ENCODE measurements at regions not wholly inside any gene's neighbourhood (a gene's known extent, or its start where the extent isn't known, plus 50 kb on each side); places are given as distances from the start of the nearest gene placed in this dataset.

- H2AFZ ChIP-seq (ENCODE audit: low read length) = no peak overlapping the region
- H3K36me3 ChIP-seq (ENCODE audit: insufficient read depth, low read length) = no peaks in the 10 kb centered on the region
- DNase-seq (ENCODE audit: insufficient read length, low spot score, missing footprints) = peak; percentile 92
- no peaks in the 10 kb centered on the region for H3K27me3 ChIP-seq (ENCODE audit: insufficient read depth, low read length)
- H3K4me1 ChIP-seq (ENCODE audit: insufficient read depth, low read length) = peaks cover 34% of the 10 kb centered on the region
- no peaks in the 10 kb centered on the region for H3K79me2 ChIP-seq (ENCODE audit: insufficient read depth, low read length)
- no peaks in the 10 kb centered on the region for H3K9me3 ChIP-seq (ENCODE audit: low read depth, low read length)
- no peaks in the 10 kb centered on the region for H4K20me1 ChIP-seq (ENCODE audit: insufficient read depth, low read length)
- peak; percentile 9 for TF ChIP-seq CTCF (IDR thresholded peaks at IDR 0.05; ENCODE audit: extremely low read depth, low read depth, low read length)
- no peak overlapping the region for H3K4me3 ChIP-seq (ENCODE audit: insufficient read depth, low read length)
- H3K4me2 ChIP-seq (ENCODE audit: insufficient read depth, low read length) = no peak overlapping the region
- peak overlapping the region; percentile 64 for H3K27ac ChIP-seq (ENCODE audit: low read depth, low read length)
These were observed 182.5 kb downstream of the MAFB start for GRCh38 chr20:40506537-40506939.

GRCh38 chr20:40503119-40503518 is 185.9 kb downstream of the MAFB start:
- Histone ChIP-seq H3K4me3 (ENCODE audit: insufficient read depth, low read length) (no peak overlapping the region), H4K20me1 (ENCODE audit: insufficient read depth, low read length) (no peaks in the 10 kb centered on the region), H3K27me3 (ENCODE audit: insufficient read depth, low read length) (no peaks in the 10 kb centered on the region), H3K36me3 (ENCODE audit: insufficient read depth, low read length) (no peaks in the 10 kb centered on the region), H2AFZ (ENCODE audit: low read length) (no peak overlapping the region), H3K4me2 (ENCODE audit: insufficient read depth, low read length) (no peak overlapping the region), H3K79me2 (ENCODE audit: insufficient read depth, low read length) (no peaks in the 10 kb centered on the region), H3K4me1 (ENCODE audit: insufficient read depth, low read length) (peaks cover 23% of the 10 kb centered on the region), H3K9me3 (ENCODE audit: low read depth, low read length) (no peaks in the 10 kb centered on the region), H3K27ac (ENCODE audit: low read depth, low read length) (no peak overlapping the region)
- TF ChIP-seq CTCF (IDR thresholded peaks at IDR 0.05; ENCODE audit: extremely low read depth, low read depth, low read length) = no peak
- DNase-seq (ENCODE audit: insufficient read length, low spot score, missing footprints) = no peak

- no peak overlapping the region for H3K4me2 ChIP-seq (ENCODE audit: insufficient read depth, low read length)
- no peaks in the 10 kb centered on the region for H3K27me3 ChIP-seq (ENCODE audit: insufficient read depth, low read length)
- no peak overlapping the region for H3K4me3 ChIP-seq (ENCODE audit: insufficient read depth, low read length)
- no peak for DNase-seq (ENCODE audit: insufficient read length, low spot score, missing footprints)
- H4K20me1 ChIP-seq (ENCODE audit: insufficient read depth, low read length) = no peaks in the 10 kb centered on the region
- no peak overlapping the region for H2AFZ ChIP-seq (ENCODE audit: low read length)
- H3K36me3 ChIP-seq (ENCODE audit: insufficient read depth, low read length) = no peaks in the 10 kb centered on the region
- H3K79me2 ChIP-seq (ENCODE audit: insufficient read depth, low read length) = no peaks in the 10 kb centered on the region
- H3K27ac ChIP-seq (ENCODE audit: low read depth, low read length) = no peak overlapping the region
- H3K9me3 ChIP-seq (ENCODE audit: low read depth, low read length) = no peaks in the 10 kb centered on the region
- peaks cover 26% of the 10 kb centered on the region for H3K4me1 ChIP-seq (ENCODE audit: insufficient read depth, low read length)
- no peak for TF ChIP-seq CTCF (IDR thresholded peaks at IDR 0.05; ENCODE audit: extremely low read depth, low read depth, low read length)
These were observed 186.5 kb downstream of the MAFB start for GRCh38 chr20:40502576-40502975.

- Histone ChIP-seq H3K4me1 (ENCODE audit: insufficient read depth, low read length) (peaks cover 11% of the 10 kb centered on the region), H3K4me3 (ENCODE audit: insufficient read depth, low read length) (no peak overlapping the region), H3K27ac (ENCODE audit: low read depth, low read length) (no peak overlapping the region), H2AFZ (ENCODE audit: low read length) (no peak overlapping the region), H4K20me1 (ENCODE audit: insufficient read depth, low read length) (no peaks in the 10 kb centered on the region), H3K79me2 (ENCODE audit: insufficient read depth, low read length) (no peaks in the 10 kb centered on the region), H3K27me3 (ENCODE audit: insufficient read depth, low read length) (no peaks in the 10 kb centered on the region), H3K9me3 (ENCODE audit: low read depth, low read length) (no peaks in the 10 kb centered on the region), H3K36me3 (ENCODE audit: insufficient read depth, low read length) (no peaks in the 10 kb centered on the region), H3K4me2 (ENCODE audit: insufficient read depth, low read length) (no peak overlapping the region)
- no peak for DNase-seq (ENCODE audit: insufficient read length, low spot score, missing footprints)
- no peak for TF ChIP-seq CTCF (IDR thresholded peaks at IDR 0.05; ENCODE audit: extremely low read depth, low read depth, low read length)
These were observed 189.6 kb downstream of the MAFB start for GRCh38 chr20:40499391-40499790.
